ENCODE measurements at regions not wholly inside any gene's neighbourhood (a gene's known extent, or its start where the extent isn't known, plus 50 kb on each side); places are given as distances from the start of the nearest gene placed in this dataset.

DNA sequence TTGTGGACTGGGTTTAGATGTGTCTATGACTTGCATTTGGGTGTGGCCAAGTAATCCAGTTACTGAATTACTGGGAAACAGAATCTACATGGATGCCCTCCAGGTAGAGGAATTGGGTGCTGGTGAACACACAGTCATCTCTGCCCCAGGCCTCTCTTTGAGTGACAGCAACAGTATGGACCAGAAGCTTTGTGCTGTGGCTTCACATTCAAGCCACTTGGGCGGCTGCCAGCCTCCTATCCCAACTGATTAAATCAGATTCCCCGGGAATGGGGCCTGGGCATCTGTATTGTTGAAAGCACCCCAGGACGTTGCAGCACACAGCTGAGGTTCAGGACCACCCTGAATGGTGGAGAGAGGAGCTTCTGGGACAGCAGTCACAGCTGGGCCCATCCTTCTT is 144.6 kb downstream of the DHX35 start:
- H3K27ac ChIP-seq: no peak overlapping the region
- peaks cover 10% of the 10 kb centered on the region for H3K27me3 ChIP-seq (replicated peaks)
- H3K4me3 ChIP-seq (ENCODE audit: low read depth, low read length): no peak overlapping the region
- H3K36me3 ChIP-seq (replicated peaks): no peaks in the 10 kb centered on the region
- TF ChIP-seq, protein P1, sequence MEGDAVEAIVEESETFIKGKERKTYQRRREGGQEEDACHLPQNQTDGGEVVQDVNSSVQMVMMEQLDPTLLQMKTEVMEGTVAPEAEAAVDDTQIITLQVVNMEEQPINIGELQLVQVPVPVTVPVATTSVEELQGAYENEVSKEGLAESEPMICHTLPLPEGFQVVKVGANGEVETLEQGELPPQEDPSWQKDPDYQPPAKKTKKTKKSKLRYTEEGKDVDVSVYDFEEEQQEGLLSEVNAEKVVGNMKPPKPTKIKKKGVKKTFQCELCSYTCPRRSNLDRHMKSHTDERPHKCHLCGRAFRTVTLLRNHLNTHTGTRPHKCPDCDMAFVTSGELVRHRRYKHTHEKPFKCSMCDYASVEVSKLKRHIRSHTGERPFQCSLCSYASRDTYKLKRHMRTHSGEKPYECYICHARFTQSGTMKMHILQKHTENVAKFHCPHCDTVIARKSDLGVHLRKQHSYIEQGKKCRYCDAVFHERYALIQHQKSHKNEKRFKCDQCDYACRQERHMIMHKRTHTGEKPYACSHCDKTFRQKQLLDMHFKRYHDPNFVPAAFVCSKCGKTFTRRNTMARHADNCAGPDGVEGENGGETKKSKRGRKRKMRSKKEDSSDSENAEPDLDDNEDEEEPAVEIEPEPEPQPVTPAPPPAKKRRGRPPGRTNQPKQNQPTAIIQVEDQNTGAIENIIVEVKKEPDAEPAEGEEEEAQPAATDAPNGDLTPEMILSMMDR (IDR thresholded peaks at IDR 0.05; ENCODE audit: low read depth, low read length, missing control alignments): no peak
- DNase-seq: no peak
- in situ Hi-C loops (cut with HindIII; ENCODE audit: low pct_ligation_motif_present, low sequenced_read_pairs): no loop called here

DNA sequence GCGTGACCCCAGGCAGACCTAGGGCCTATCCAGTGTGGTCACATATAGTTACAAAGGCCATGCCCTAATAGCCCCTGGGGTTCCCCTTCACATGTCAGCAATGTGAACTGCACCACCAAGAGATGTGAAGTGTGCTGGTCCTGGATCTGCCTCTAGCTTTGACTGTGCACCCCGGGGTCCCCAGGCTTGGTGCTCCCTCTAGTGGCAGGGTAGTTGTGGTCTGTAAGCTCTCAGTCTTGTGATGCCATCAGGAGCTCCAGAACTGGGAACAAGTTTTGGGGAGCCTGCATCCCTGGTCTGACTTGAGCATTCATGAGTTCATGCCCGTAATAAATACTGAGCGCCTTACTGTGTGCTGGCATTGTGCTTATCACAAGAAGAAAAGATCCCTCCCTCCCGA is 143.4 kb downstream of the DHX35 start:
- DNase-seq: no peak
- Histone ChIP-seq H3K27me3 (replicated peaks) (peaks cover 3% of the 10 kb centered on the region), H3K4me3 (ENCODE audit: low read depth, low read length) (no peak overlapping the region), H3K36me3 (replicated peaks) (no peaks in the 10 kb centered on the region), H3K27ac (no peak overlapping the region)
- in situ Hi-C loops (cut with HindIII; ENCODE audit: low pct_ligation_motif_present, low sequenced_read_pairs): no loop called here
- TF ChIP-seq, protein P1 (IDR thresholded peaks at IDR 0.05; ENCODE audit: low read depth, low read length, missing control alignments): peak; percentile 25

DNA sequence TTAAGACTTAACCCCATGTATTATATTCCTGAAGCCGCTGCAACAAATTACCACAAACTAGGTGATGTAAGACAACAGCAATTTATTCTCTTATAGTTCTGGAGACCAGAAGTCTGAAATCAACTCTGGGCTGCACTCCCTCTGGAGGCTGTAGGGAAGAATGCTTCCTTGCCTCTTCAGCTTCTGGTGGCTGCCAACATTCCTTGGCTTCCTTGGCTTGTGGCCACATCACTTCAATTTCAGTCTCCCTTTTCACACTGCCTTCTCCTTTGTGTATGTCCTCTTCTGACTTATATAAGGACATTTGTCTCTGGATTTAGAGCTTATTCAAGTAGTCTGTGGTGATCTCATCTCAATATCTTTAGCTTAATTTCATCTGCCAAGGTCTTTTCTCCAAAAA is 141.6 kb downstream of the DHX35 start:
- TF ChIP-seq, protein P1 (IDR thresholded peaks at IDR 0.05; ENCODE audit: low read depth, low read length, missing control alignments): peak; percentile 22
- no peak for DNase-seq

DNA sequence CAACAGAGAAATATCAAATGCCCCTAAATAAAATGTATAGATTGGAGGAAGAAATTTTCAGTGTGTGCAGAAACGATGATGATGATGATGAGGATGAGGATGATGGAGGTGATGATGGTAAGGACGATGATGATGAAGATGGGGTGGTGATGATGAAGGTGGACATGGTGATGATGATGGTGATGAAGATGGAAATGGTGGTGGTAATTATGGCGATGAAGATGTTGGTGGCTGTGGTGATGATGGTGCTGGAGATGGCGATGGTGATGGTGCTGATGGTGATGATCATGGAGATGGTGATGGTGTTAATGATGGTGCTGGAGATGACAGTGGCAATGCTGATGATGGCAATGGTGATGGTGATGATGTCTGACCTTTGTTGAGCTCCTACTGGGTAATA is 141.2 kb downstream of the DHX35 start:
- in situ Hi-C loops (cut with HindIII; ENCODE audit: low pct_ligation_motif_present, low sequenced_read_pairs): no loop called here
- no peaks in the 10 kb centered on the region for H3K27me3 ChIP-seq (replicated peaks)
- DNase-seq: no peak
- TF ChIP-seq, protein P1 (IDR thresholded peaks at IDR 0.05; ENCODE audit: low read depth, low read length, missing control alignments): no peak
- no peak overlapping the region for H3K27ac ChIP-seq
- no peaks in the 10 kb centered on the region for H3K36me3 ChIP-seq (replicated peaks)
- no peak overlapping the region for H3K4me3 ChIP-seq (ENCODE audit: low read depth, low read length)

More for the DNA sequence above, 141.6 kb downstream of the DHX35 start:
- H3K36me3 ChIP-seq (replicated peaks): no peaks in the 10 kb centered on the region
- H3K4me3 ChIP-seq (ENCODE audit: low read depth, low read length): no peak overlapping the region
- H3K27me3 ChIP-seq (replicated peaks): no peaks in the 10 kb centered on the region
- no peak overlapping the region for H3K27ac ChIP-seq
- in situ Hi-C loops (cut with HindIII; ENCODE audit: low pct_ligation_motif_present, low sequenced_read_pairs): no loop called here

DNA sequence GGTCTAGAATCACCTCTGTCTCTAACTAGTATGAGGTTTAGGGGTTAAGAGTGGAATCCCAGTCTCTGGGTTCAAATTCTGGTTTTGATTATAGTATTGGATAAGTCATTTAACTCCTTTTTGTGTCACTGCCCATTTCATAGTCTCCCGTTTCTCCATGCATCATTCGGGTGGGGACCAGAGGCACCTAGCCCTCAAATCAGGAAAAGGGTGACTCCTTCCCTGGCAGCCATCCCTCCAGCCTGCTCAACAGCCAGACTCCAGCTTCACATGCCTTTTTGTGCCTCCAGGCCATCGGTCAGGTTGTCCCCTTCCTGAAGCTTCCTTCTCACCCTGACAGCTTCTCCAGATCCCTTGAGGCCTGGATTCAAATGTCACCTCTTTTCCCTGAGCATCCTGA is 139.8 kb downstream of the DHX35 start:
- H3K27me3 ChIP-seq (replicated peaks): no peaks in the 10 kb centered on the region
- no peak for DNase-seq
- no peak overlapping the region for H3K4me3 ChIP-seq (ENCODE audit: low read depth, low read length)
- TF ChIP-seq, protein P1 (IDR thresholded peaks at IDR 0.05; ENCODE audit: low read depth, low read length, missing control alignments): no peak
- H3K36me3 ChIP-seq (replicated peaks): no peaks in the 10 kb centered on the region
- in situ Hi-C loops (cut with HindIII; ENCODE audit: low pct_ligation_motif_present, low sequenced_read_pairs): no loop called here
- H3K27ac ChIP-seq: no peak overlapping the region

DNA sequence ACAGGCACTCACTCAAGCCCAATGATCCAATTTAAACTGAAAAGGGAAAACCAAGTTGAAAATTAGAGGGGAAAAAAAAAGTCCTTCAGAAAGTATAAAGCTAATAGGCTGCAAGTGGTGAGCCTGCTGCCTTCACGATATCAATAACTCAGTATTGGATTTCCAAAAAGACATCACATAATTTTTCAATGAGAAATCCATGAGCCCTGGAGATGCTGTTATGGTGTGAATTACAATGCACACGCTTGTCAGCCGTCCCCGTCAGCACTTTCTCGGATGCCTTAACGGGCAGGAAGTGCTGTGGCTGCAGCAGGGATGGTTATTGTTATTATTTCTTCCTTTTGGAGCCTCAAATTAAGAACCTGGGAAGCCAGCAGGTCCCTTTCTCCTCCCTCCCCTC is 138.5 kb downstream of the DHX35 start:
- Histone ChIP-seq H3K27me3 (replicated peaks) (no peaks in the 10 kb centered on the region), H3K4me3 (ENCODE audit: low read depth, low read length) (no peak overlapping the region), H3K27ac (no peak overlapping the region), H3K36me3 (replicated peaks) (no peaks in the 10 kb centered on the region)
- no peak for DNase-seq
- TF ChIP-seq, protein P1 (IDR thresholded peaks at IDR 0.05; ENCODE audit: low read depth, low read length, missing control alignments): no peak
- in situ Hi-C loops (cut with HindIII; ENCODE audit: low pct_ligation_motif_present, low sequenced_read_pairs): no loop called here
